B cell (primary cell): ENCODE measurements at regions not wholly inside any gene's neighbourhood (a gene's known extent, or its start where the extent isn't known, plus 50 kb on each side); places are given as distances from the start of the nearest gene placed in this dataset.

Experiments
- ATAC-seq: fragments of 200-7000 bp; cut with Tn5 transposase; one replicate; pipeline ENCODE4 v1.10.0; 2021; ENCODE audit warnings: low read depth, mild to moderate bottlenecking, moderate number of reproducible peaks, moderate library complexity
- CTCF ChIA-PET: fragments of 350-600 bp; sonication (Branson Sonifier 250); formaldehyde crosslinking; loops from one replicate; lab custom pipeline; 2021; ENCODE audit warnings: antibody characterized with exemption, inconsistent platforms; lab: Charles Lee
- POLR2A ChIA-PET: fragments of 350-600 bp; sonication (Branson Sonifier 250); formaldehyde crosslinking; loops from one replicate; lab custom pipeline; 2021; ENCODE audit warnings: antibody characterized with exemption; lab: Charles Lee
- DNase-seq: peaks from one replicate; pipeline ENCODE4 v3.0.0; 2013
- H2AFZ ChIP-seq: 2 replicates; pipeline ENCODE4 v1.6.1; 2012; ENCODE audit warnings: mild to moderate bottlenecking, low read depth, low read length; ENCODE audit not compliant: insufficient read depth, poor library complexity, severe bottlenecking
- H3K27ac ChIP-seq, 2 donors: 1 replicate in 1 of 2; 2 replicates in 1 of 2; pipeline ENCODE4 v1.5.1; 2012 to 2013; ENCODE audit warnings: low read length in 2 of 2, mild to moderate bottlenecking in 2 of 2, moderate library complexity in 1 of 2
- H3K27me3 ChIP-seq, 4 experiments: fragments of 200-600 bp in 1 of 4; sonication (generic) in 1 of 4; replicated peaks in 1 of 4; 1 replicate in 2 of 4; 2 replicates in 2 of 4; pipeline versions ENCODE4 v1.6.1 to v1.7.0; 2013 to 2016; ENCODE audit warnings: low read length in 3 of 4, mild to moderate bottlenecking in 2 of 4, mixed read lengths in 1 of 4, moderate library complexity in 1 of 4; ENCODE audit not compliant: insufficient read depth in 4 of 4, control insufficient read depth in 3 of 4; ENCODE audit errors: control extremely low read depth in 1 of 4
- H3K36me3 ChIP-seq, 2 experiments: replicated peaks in 1 of 2; 1 replicate in 1 of 2; 2 replicates in 1 of 2; pipeline versions ENCODE4 v1.6.1 to v1.7.1; 2013; ENCODE audit warnings: low read length in 1 of 2; ENCODE audit not compliant: insufficient read depth in 2 of 2, control insufficient read depth in 1 of 2; ENCODE audit errors: control extremely low read depth in 1 of 2, extremely low read depth in 1 of 2
- H3K4me1 ChIP-seq, 2 donors: fragments of 200-600 bp in 1 of 2; sonication (generic) in 1 of 2; 1 replicate in 1 of 2; 2 replicates in 1 of 2; pipeline versions ENCODE4 v1.5.1 to v1.6.1; 2013 to 2017; ENCODE audit warnings: low read length in 2 of 2; ENCODE audit not compliant: control insufficient read depth in 2 of 2, insufficient read depth in 2 of 2
- H3K4me2 ChIP-seq: replicated peaks from 2 replicates; pipeline ENCODE3; 2012; ENCODE audit warnings: mild to moderate bottlenecking, low read depth, low read length; ENCODE audit not compliant: poor library complexity, severe bottlenecking
- H3K4me3 ChIP-seq, 5 experiments: fragments of 200-600 bp in 1 of 5; sonication (generic) in 1 of 5; 1 replicate in 3 of 5; 2 replicates in 2 of 5; pipeline versions ENCODE4 v1.5.1 to v1.7.0; 2011 to 2016; ENCODE audit warnings: low read length in 4 of 5, mild to moderate bottlenecking in 4 of 5, low read depth in 2 of 5, control low read depth in 1 of 5, moderate library complexity in 1 of 5; ENCODE audit not compliant: insufficient read depth in 1 of 5; ENCODE audit errors: control extremely low read depth in 1 of 5, extremely low read depth in 1 of 5
- H3K79me2 ChIP-seq: fragments of 200-600 bp; sonication (generic); one replicate; pipeline ENCODE4 v1.6.0; 2016; ENCODE audit warnings: low read length; ENCODE audit not compliant: control insufficient read depth, insufficient read depth
- H3K9ac ChIP-seq: fragments of 200-600 bp; sonication (generic); 2 replicates; pipeline ENCODE4 v1.6.1; 2017; ENCODE audit warnings: mild to moderate bottlenecking, low read length, moderate library complexity
- H3K9me3 ChIP-seq, 3 donors: one replicate each; pipeline versions ENCODE4 v1.6.1 to v1.7.1; 2013; ENCODE audit warnings: low read length in 2 of 3; ENCODE audit not compliant: control insufficient read depth in 2 of 3, insufficient read depth in 1 of 3; ENCODE audit errors: control extremely low read depth in 1 of 3
- H4K20me1 ChIP-seq: 2 replicates; pipeline ENCODE4 v1.6.0; 2012; ENCODE audit warnings: mild to moderate bottlenecking, low read length; ENCODE audit not compliant: insufficient read depth, control insufficient read depth, poor library complexity, severe bottlenecking
- H3K27ac Mint-ChIP-seq: one replicate; pipeline ENCODE4 v1.8.0; 2021; ENCODE audit warnings: mixed read lengths
- H3K27me3 Mint-ChIP-seq: one replicate; pipeline ENCODE4 v1.8.0; 2021; ENCODE audit warnings: mixed read lengths
- H3K4me1 Mint-ChIP-seq: one replicate; pipeline ENCODE4 v1.8.0; 2021; ENCODE audit warnings: mixed read lengths
- H3K4me3 Mint-ChIP-seq: one replicate; pipeline ENCODE4 v1.8.0; 2021; ENCODE audit warnings: mixed read lengths
- H3K9me3 Mint-ChIP-seq: one replicate; pipeline ENCODE4 v1.8.0; 2022; ENCODE audit warnings: mixed read lengths; ENCODE audit not compliant: insufficient read depth
- EZH2 ChIP-seq: IDR thresholded peaks from 2 replicates; pipeline ENCODE4 v1.6.1; 2012; ENCODE audit warnings: borderline replicate concordance, low read depth, mild to moderate bottlenecking, moderate library complexity, low read length; ENCODE audit not compliant: insufficient read depth, poor library complexity, severe bottlenecking
- WGBS: methylation state at CpG from one replicate; pipeline ENCODE4 v1.1.5; 2013; ENCODE audit warnings: missing lambda C conversion rate; ENCODE audit not compliant: insufficient coverage; 5-methylcytosine and 5-hydroxymethylcytosine counted together
- intact Hi-C: fragments of 100-400 bp; cut with micrococcal nuclease; formaldehyde crosslinking; loops from one replicate; pipeline ENCODE4 v1.10.0; 2022
- TF ChIP-seq, protein P1 (sequence below): fragments of 200-600 bp; IDR thresholded peaks from one replicate; pipeline ENCODE4 v1.8.0; 2022; ENCODE audit warnings: antibody characterized with exemption, mild to moderate bottlenecking

- H3K4me3 Mint-ChIP-seq = no peak overlapping the region
Measured at GRCh38 chr9:78438780-78439179, 141.9 kb downstream of the PSAT1 start.

GRCh38 chr9:78439190-78439865 is 142.4 kb downstream of the PSAT1 start:
- H3K4me3 Mint-ChIP-seq = no peak overlapping the region

More at GRCh38 chr9:78438780-78439179, 141.9 kb downstream of the PSAT1 start:
- ChIA-PET POLR2A (no interaction called here), CTCF (interaction anchor here (0.7 to 2.7 kb wide), 6 partner anchors 8 to 793 kb away, joined by 3 to 9 read pairs (median 4); no protein-coding TSS in a partner anchor)
- TF ChIP-seq, protein P1, sequence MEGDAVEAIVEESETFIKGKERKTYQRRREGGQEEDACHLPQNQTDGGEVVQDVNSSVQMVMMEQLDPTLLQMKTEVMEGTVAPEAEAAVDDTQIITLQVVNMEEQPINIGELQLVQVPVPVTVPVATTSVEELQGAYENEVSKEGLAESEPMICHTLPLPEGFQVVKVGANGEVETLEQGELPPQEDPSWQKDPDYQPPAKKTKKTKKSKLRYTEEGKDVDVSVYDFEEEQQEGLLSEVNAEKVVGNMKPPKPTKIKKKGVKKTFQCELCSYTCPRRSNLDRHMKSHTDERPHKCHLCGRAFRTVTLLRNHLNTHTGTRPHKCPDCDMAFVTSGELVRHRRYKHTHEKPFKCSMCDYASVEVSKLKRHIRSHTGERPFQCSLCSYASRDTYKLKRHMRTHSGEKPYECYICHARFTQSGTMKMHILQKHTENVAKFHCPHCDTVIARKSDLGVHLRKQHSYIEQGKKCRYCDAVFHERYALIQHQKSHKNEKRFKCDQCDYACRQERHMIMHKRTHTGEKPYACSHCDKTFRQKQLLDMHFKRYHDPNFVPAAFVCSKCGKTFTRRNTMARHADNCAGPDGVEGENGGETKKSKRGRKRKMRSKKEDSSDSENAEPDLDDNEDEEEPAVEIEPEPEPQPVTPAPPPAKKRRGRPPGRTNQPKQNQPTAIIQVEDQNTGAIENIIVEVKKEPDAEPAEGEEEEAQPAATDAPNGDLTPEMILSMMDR = no peak
- TF ChIP-seq EZH2 = no peak
- no peak overlapping the region for H3K27ac ChIP-seq
- H2AFZ ChIP-seq = no peak overlapping the region
- DNase-seq (no peak), ATAC-seq (no peak)
- H3K27ac Mint-ChIP-seq = no peak overlapping the region
- H3K4me1 ChIP-seq = peaks cover 0 to 5% of the 10 kb centered on the region in 2 donors
- no peak overlapping the region for H3K4me3 ChIP-seq
- 64% methylated on average over 7 of the region's 9 CpGs for WGBS
- H3K27me3 Mint-ChIP-seq = peaks cover 48% of the 10 kb centered on the region
- H3K9ac ChIP-seq = no peak overlapping the region
- H3K4me2 ChIP-seq = no peak overlapping the region
- peaks cover 4% of the 10 kb centered on the region for H3K4me1 Mint-ChIP-seq
- intact Hi-C loops = no loop called here
- H3K27me3 ChIP-seq = peaks cover 0 to 20% (median 0%) of the 10 kb centered on the region in 4 experiments
- H3K79me2 ChIP-seq = no peaks in the 10 kb centered on the region
- H3K36me3 ChIP-seq = no peaks in the 10 kb centered on the region
- H3K9me3 ChIP-seq = no peaks in the 10 kb centered on the region
- H4K20me1 ChIP-seq = no peaks in the 10 kb centered on the region
- no peaks in the 10 kb centered on the region for H3K9me3 Mint-ChIP-seq

More at GRCh38 chr9:78439190-78439865, 142.4 kb downstream of the PSAT1 start:
- H2AFZ ChIP-seq = peak overlapping the region; percentile 23
- TF ChIP-seq, protein P1 = peak; percentile 96
- TF ChIP-seq EZH2 = no peak
- intact Hi-C loops = no loop called here
- H3K9ac ChIP-seq = no peak overlapping the region
- H3K4me1 ChIP-seq = peaks cover 0 to 5% of the 10 kb centered on the region in 2 donors
- H3K27ac ChIP-seq = no peak overlapping the region
- CTCF ChIA-PET = interaction anchor here (0.8 to 2.7 kb wide), 7 partner anchors 9 to 793 kb away, joined by 3 to 9 read pairs (median 3); no protein-coding TSS in a partner anchor
- Mint-ChIP-seq H3K9me3 (no peaks in the 10 kb centered on the region), H3K27me3 (peaks cover 48% of the 10 kb centered on the region), H3K4me1 (peaks cover 4% of the 10 kb centered on the region), H3K27ac (no peak overlapping the region)
- no peak overlapping the region for H3K4me2 ChIP-seq
- peaks cover 0 to 20% (median 0%) of the 10 kb centered on the region in 4 experiments for H3K27me3 ChIP-seq
- no peaks in the 10 kb centered on the region for H3K79me2 ChIP-seq
- H3K9me3 ChIP-seq = no peaks in the 10 kb centered on the region
- WGBS = 19% methylated on average over 19 of the region's 23 CpGs
- no peaks in the 10 kb centered on the region for H4K20me1 ChIP-seq
- ATAC-seq = peak; percentile 80
- POLR2A ChIA-PET = no interaction called here
- no peaks in the 10 kb centered on the region for H3K36me3 ChIP-seq
- DNase-seq = peak; percentile 70
- no peak overlapping the region for H3K4me3 ChIP-seq
